Gastroesophageal sphincter (tissue), 3 donors: ENCODE measurements at regions not wholly inside any gene's neighbourhood (a gene's known extent, or its start where the extent isn't known, plus 50 kb on each side); places are given as distances from the start of the nearest gene placed in this dataset.

Experiments
- CTCF ChIP-seq, 4 experiments: fragments of 200-600 bp in 2 of 4; fragments of 450-650 bp in 2 of 4; sonication (generic) in 1 of 4; IDR thresholded peaks; one replicate each; pipeline ENCODE4 v1.5.1; 2017 to 2019; ENCODE audit warnings: antibody characterized with exemption in 4 of 4, mild to moderate bottlenecking in 2 of 4, moderate library complexity in 2 of 4
- EP300 ChIP-seq: sonication (generic); formaldehyde crosslinking; IDR thresholded peaks from one replicate; pipeline ENCODE4 v1.6.1; 2017; ENCODE audit warnings: antibody characterized with exemption, mild to moderate bottlenecking
- POLR2A ChIP-seq, 2 donors: fragments of 450-650 bp; IDR thresholded peaks; one replicate each; pipeline ENCODE4 v1.6.1; 2017; ENCODE audit warnings: antibody characterized with exemption in 2 of 2, mild to moderate bottlenecking in 2 of 2, moderate library complexity in 1 of 2

- TF ChIP-seq CTCF (IDR thresholded peaks at IDR 0.05) (no peak), POLR2A (IDR thresholded peaks at IDR 0.05) (no peak), EP300 (no peak)
Measured at GRCh38 chr15:96732704-96733103, 402.2 kb downstream of the NR2F2 start.
